SU-DHL-6 (cell line): ENCODE measurements at regions not wholly inside any gene's neighbourhood (a gene's known extent, or its start where the extent isn't known, plus 50 kb on each side); places are given as distances from the start of the nearest gene placed in this dataset.

ENCODE experiments used
- H2AFZ ChIP-seq: fragments of 200-600 bp; sonication (generic); 2 replicates; pipeline ENCODE4 v1.6.1; 2014; ENCODE audit warnings: low read depth, mild to moderate bottlenecking, moderate library complexity, mixed read lengths, antibody characterized with exemption, low read length; ENCODE audit not compliant: severe bottlenecking
- H3F3A ChIP-seq: fragments of 200-600 bp; shearing (Covaris generic); 2 replicates; pipeline ENCODE4 v1.6.0; 2016; ENCODE audit warnings: antibody characterized with exemption, mild to moderate bottlenecking; ENCODE audit not compliant: insufficient read depth
- H3K27ac ChIP-seq: fragments of 200-600 bp; sonication (generic); 2 replicates; pipeline ENCODE4 v1.5.1; 2016; ENCODE audit warnings: low read depth, mild to moderate bottlenecking, low read length, moderate library complexity, mixed read lengths
- H3K27me3 ChIP-seq: fragments of 200-600 bp; sonication (generic), shearing (Covaris generic); 2 replicates; pipeline ENCODE4 v1.6.0; 2014; ENCODE audit warnings: mild to moderate bottlenecking, low read length
- H3K36me3 ChIP-seq: fragments of 200-600 bp; sonication (generic); 2 replicates; pipeline ENCODE4 v1.6.1; 2014; ENCODE audit warnings: mild to moderate bottlenecking, low read length, mixed read lengths
- H3K4me2 ChIP-seq: fragments of 300-600, 200-600 bp; shearing (Covaris generic), sonication (generic); 2 replicates; pipeline ENCODE4 v1.6.0; 2014; ENCODE audit warnings: low read length, low read depth, mild to moderate bottlenecking; ENCODE audit not compliant: poor library complexity, severe bottlenecking
- H3K4me3 ChIP-seq: fragments of 200-600 bp; sonication (generic); 2 replicates; pipeline ENCODE4 v1.5.1; 2014; ENCODE audit warnings: antibody characterized with exemption, low read length, mild to moderate bottlenecking, mixed read lengths; ENCODE audit not compliant: insufficient read depth, poor library complexity, severe bottlenecking
- H3K79me2 ChIP-seq: fragments of 200-600 bp; sonication (generic); 2 replicates; pipeline ENCODE4 v1.6.1; 2014; ENCODE audit warnings: mild to moderate bottlenecking, low read length, moderate library complexity; ENCODE audit not compliant: insufficient read depth
- H3K9ac ChIP-seq: fragments of 200-600 bp; sonication (generic); 2 replicates; pipeline ENCODE4 v1.7.0; 2014; ENCODE audit warnings: mild to moderate bottlenecking, low read length
- H3K9me2 ChIP-seq: fragments of 200-600 bp; sonication (generic); replicated peaks from 2 replicates; pipeline ENCODE4 v1.6.1; 2014; ENCODE audit warnings: low read length; ENCODE audit not compliant: insufficient read depth
- H3K9me3 ChIP-seq: fragments of 200-600 bp; sonication (generic); 2 replicates; pipeline ENCODE4 v1.6.1; 2014; ENCODE audit warnings: low read length, mixed read lengths; ENCODE audit not compliant: insufficient read depth
- H4K20me1 ChIP-seq: fragments of 200-600 bp; sonication (generic); 2 replicates; pipeline ENCODE4 v1.6.1; 2014; ENCODE audit warnings: low read depth, mild to moderate bottlenecking, antibody characterized with exemption, low read length, moderate library complexity, mixed read lengths
- EZH2phosphoT487 ChIP-seq: fragments of 200-600 bp; sonication (generic), shearing (Covaris generic); conservative IDR thresholded peaks from 2 replicates; pipeline ENCODE4 v1.6.1; 2018; ENCODE audit warnings: mild to moderate bottlenecking, antibody characterized with exemption, low read length, moderate library complexity, mixed read lengths
- TF ChIP-seq, protein P1 (sequence below): fragments of 200-600 bp; sonication (generic); IDR thresholded peaks from one replicate; pipeline ENCODE4 v1.5.1; 2017; ENCODE audit warnings: antibody characterized with exemption, mild to moderate bottlenecking, low read length, moderate library complexity; ENCODE audit not compliant: insufficient read depth, poor library complexity, severe bottlenecking

- Histone ChIP-seq H3K4me2 (no peak overlapping the region), H3K4me3 (no peak overlapping the region), H3K9me3 (peaks cover 5% of the 10 kb centered on the region; the same call in 1 of the 2 replicates), H3K27me3 (no peaks in the 10 kb centered on the region), H3K9me2 (no peaks in the 10 kb centered on the region), H3K27ac (no peak overlapping the region), H3K36me3 (no peaks in the 10 kb centered on the region), H3K79me2 (no peaks in the 10 kb centered on the region), H3F3A (no peaks in the 10 kb centered on the region), H2AFZ (no peak overlapping the region), H3K9ac (no peak overlapping the region), H4K20me1 (no peaks in the 10 kb centered on the region)
- TF ChIP-seq, protein P1, sequence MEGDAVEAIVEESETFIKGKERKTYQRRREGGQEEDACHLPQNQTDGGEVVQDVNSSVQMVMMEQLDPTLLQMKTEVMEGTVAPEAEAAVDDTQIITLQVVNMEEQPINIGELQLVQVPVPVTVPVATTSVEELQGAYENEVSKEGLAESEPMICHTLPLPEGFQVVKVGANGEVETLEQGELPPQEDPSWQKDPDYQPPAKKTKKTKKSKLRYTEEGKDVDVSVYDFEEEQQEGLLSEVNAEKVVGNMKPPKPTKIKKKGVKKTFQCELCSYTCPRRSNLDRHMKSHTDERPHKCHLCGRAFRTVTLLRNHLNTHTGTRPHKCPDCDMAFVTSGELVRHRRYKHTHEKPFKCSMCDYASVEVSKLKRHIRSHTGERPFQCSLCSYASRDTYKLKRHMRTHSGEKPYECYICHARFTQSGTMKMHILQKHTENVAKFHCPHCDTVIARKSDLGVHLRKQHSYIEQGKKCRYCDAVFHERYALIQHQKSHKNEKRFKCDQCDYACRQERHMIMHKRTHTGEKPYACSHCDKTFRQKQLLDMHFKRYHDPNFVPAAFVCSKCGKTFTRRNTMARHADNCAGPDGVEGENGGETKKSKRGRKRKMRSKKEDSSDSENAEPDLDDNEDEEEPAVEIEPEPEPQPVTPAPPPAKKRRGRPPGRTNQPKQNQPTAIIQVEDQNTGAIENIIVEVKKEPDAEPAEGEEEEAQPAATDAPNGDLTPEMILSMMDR: no peak
- no peak for TF ChIP-seq EZH2phosphoT487
These were observed 550.4 kb upstream of the CCDC54 start for GRCh38 chr3:106826791-106827311.

DNA sequence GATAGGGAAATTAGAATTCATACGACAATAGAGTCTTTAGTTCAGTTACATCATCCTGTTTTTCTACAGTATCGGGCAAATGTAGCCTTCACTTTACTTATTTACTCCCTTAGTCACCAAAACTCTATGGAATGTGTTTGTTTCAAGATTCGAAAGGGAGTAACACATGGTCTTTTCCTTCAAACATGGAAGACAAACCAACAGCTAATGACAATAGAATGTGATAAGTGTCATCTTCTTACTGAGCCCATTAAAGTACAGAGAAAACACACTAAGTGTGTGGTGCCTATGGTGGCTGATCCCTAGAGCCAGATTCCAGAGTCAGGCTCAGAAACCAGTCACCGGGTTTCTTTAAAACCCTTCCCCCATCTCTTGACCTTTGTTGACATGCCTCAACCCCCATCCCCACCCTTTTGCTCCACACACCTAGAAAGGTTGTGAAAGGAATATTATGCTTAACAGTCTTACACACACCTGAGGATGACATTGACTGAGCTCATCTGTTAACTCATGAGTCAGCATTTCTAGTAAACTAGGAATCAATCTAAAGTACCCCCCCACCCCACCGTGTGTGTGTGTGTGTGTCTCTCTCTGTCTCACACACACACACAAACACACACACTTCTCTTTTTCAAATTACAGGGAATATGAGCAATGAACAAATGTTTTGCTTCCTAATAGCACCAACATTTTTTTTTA, 549.6 kb upstream of the CCDC54 start:
- no peak overlapping the region for H3K4me3 ChIP-seq
- no peak overlapping the region for H3K27ac ChIP-seq
- H3K9me3 ChIP-seq: peaks cover 12% of the 10 kb centered on the region; the same call in 1 of the 2 replicates
- H3K9ac ChIP-seq: no peak overlapping the region
- no peak overlapping the region for H2AFZ ChIP-seq
- TF ChIP-seq, protein P1: no peak
- TF ChIP-seq EZH2phosphoT487: no peak
- H3K36me3 ChIP-seq: no peaks in the 10 kb centered on the region
- no peaks in the 10 kb centered on the region for H3F3A ChIP-seq
- no peaks in the 10 kb centered on the region for H3K9me2 ChIP-seq
- no peaks in the 10 kb centered on the region for H4K20me1 ChIP-seq
- no peaks in the 10 kb centered on the region for H3K27me3 ChIP-seq
- no peaks in the 10 kb centered on the region for H3K79me2 ChIP-seq
- no peak overlapping the region for H3K4me2 ChIP-seq

DNA sequence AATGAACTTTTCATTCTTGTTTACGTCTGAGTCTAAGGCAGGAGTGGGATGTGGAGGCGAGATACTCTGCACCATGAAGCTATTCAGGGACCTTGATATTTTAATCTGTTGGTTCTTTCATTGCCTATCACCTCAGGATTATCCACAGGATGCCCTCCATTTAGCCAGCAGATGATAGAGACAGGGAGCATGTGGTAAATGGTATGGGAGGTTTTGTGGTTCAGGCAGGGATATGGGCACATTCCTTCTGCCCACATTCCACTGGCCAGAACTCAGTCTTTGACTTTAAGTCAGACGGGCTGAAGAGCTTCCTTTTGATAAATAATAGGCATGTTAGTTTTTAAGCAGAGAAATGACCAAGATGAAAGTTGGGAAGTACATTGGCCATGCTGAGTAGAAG, 548.0 kb upstream of the CCDC54 start:
- H3K79me2 ChIP-seq: no peaks in the 10 kb centered on the region
- no peaks in the 10 kb centered on the region for H4K20me1 ChIP-seq
- no peaks in the 10 kb centered on the region for H3F3A ChIP-seq
- H3K4me3 ChIP-seq: no peak overlapping the region
- no peak for TF ChIP-seq EZH2phosphoT487
- TF ChIP-seq, protein P1: no peak
- H3K9ac ChIP-seq: no peak overlapping the region
- peaks cover 12% of the 10 kb centered on the region; the same call in 1 of the 2 replicates for H3K9me3 ChIP-seq
- H3K9me2 ChIP-seq: no peaks in the 10 kb centered on the region
- H3K27ac ChIP-seq: no peak overlapping the region
- no peak overlapping the region for H3K4me2 ChIP-seq
- H2AFZ ChIP-seq: no peak overlapping the region
- no peaks in the 10 kb centered on the region for H3K36me3 ChIP-seq
- no peaks in the 10 kb centered on the region for H3K27me3 ChIP-seq
